ENCODE measurements at regions not wholly inside any gene's neighbourhood (a gene's known extent, or its start where the extent isn't known, plus 50 kb on each side); places are given as distances from the start of the nearest gene placed in this dataset.

GRCh38 chr2:139918982-139919381, 1138.8 kb upstream of the NXPH2 start:
- H3K9me3 ChIP-seq (ENCODE audit: low read length) = no peaks in the 10 kb centered on the region
- H3K9ac ChIP-seq (ENCODE audit: low read length) = no peak overlapping the region
- no peaks in the 10 kb centered on the region for H3K36me3 ChIP-seq (ENCODE audit: insufficient read depth, low read length)
- no peak overlapping the region for H2AFZ ChIP-seq (ENCODE audit: low read depth, low read length)
- H3K4me3 ChIP-seq (ENCODE audit: low read length) = no peak overlapping the region
- H3K27me3 ChIP-seq (ENCODE audit: insufficient read depth, low read depth, low read length) = no peaks in the 10 kb centered on the region
- no peak overlapping the region for H3K4me2 ChIP-seq (ENCODE audit: low read length)
- no peaks in the 10 kb centered on the region for H3K9me2 ChIP-seq (ENCODE audit: insufficient read depth, low read length)
- no peak overlapping the region for H3K27ac ChIP-seq (ENCODE audit: low read length)
- no peaks in the 10 kb centered on the region for H3F3A ChIP-seq (ENCODE audit: insufficient read depth, low read length, poor library complexity, severe bottlenecking)
- no peaks in the 10 kb centered on the region for H4K20me1 ChIP-seq (ENCODE audit: insufficient read depth)
- TF ChIP-seq SMC3 (conservative IDR thresholded peaks at IDR 0.05; ENCODE audit: poor library complexity) (no peak), RAD21 (conservative IDR thresholded peaks at IDR 0.05) (no peak), TAF1 (IDR thresholded peaks at IDR 0.05; ENCODE audit: low read depth) (no peak), EZH2 (IDR thresholded peaks at IDR 0.05; ENCODE audit: borderline replicate concordance, insufficient read depth, low read length, poor library complexity, severe bottlenecking) (no peak)
- no peaks in the 10 kb centered on the region for H3K79me2 ChIP-seq (replicated peaks; ENCODE audit: insufficient read depth, low read length)

- no peak overlapping the region for H2AFZ ChIP-seq (ENCODE audit: low read depth, low read length)
These were observed 1137.6 kb upstream of the NXPH2 start for GRCh38 chr2:139917690-139918384.

More at GRCh38 chr2:139917690-139918384, 1137.6 kb upstream of the NXPH2 start:
- H3K9me3 ChIP-seq (ENCODE audit: low read length) = no peaks in the 10 kb centered on the region
- H3K27me3 ChIP-seq (ENCODE audit: insufficient read depth, low read depth, low read length) = no peaks in the 10 kb centered on the region
- H3K79me2 ChIP-seq (replicated peaks; ENCODE audit: insufficient read depth, low read length) = no peaks in the 10 kb centered on the region
- no peak overlapping the region for H3K4me3 ChIP-seq (ENCODE audit: low read length)
- TF ChIP-seq EZH2 (IDR thresholded peaks at IDR 0.05; ENCODE audit: borderline replicate concordance, insufficient read depth, low read length, poor library complexity, severe bottlenecking) (no peak), REST (IDR thresholded peaks at IDR 0.05; ENCODE audit: borderline replicate concordance) (no peak), TAF1 (IDR thresholded peaks at IDR 0.05; ENCODE audit: low read depth) (no peak), POLR2AphosphoS5 (IDR thresholded peaks at IDR 0.05) (no peak), CTCF (IDR thresholded peaks at IDR 0.05; ENCODE audit: poor library complexity, severe bottlenecking) (no peak), RAD21 (conservative IDR thresholded peaks at IDR 0.05) (no peak), SMC3 (conservative IDR thresholded peaks at IDR 0.05; ENCODE audit: poor library complexity) (no peak), MXI1 (conservative IDR thresholded peaks at IDR 0.05; ENCODE audit: poor library complexity, severe bottlenecking) (no peak), EP300 (conservative IDR thresholded peaks at IDR 0.05; ENCODE audit: poor library complexity, severe bottlenecking) (no peak)
- no peak overlapping the region for H3K4me2 ChIP-seq (ENCODE audit: low read length)
- H3K36me3 ChIP-seq (ENCODE audit: insufficient read depth, low read length) = no peaks in the 10 kb centered on the region
- no peaks in the 10 kb centered on the region for H3K9me2 ChIP-seq (ENCODE audit: insufficient read depth, low read length)
- no peaks in the 10 kb centered on the region for H3F3A ChIP-seq (ENCODE audit: insufficient read depth, low read length, poor library complexity, severe bottlenecking)
- no peaks in the 10 kb centered on the region for H4K20me1 ChIP-seq (ENCODE audit: insufficient read depth)
- H3K27ac ChIP-seq (ENCODE audit: low read length) = no peak overlapping the region
- H3K9ac ChIP-seq (ENCODE audit: low read length) = no peak overlapping the region
